ENCODE measurements at regions not wholly inside any gene's neighbourhood (a gene's known extent, or its start where the extent isn't known, plus 50 kb on each side); places are given as distances from the start of the nearest gene placed in this dataset.

DNA sequence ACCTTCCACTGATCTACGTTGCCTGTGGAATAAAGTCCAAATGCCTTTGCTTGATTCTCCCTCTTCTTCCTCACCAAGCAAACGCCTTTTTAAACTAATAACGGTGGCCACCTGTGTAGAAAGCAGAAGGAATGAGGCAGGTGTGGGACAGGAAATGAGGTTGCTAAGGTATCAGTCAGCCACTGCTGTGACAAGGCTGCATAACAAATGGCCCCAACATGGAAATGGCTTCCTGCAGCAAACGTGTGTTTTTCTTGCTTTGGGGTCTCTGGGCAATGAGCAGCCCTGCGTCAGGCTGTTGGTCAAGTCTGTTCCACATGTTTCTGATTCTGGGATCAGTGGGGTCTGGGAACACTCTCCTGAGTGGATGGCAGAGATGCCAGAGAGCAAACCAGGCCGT is 56.0 kb upstream of the EN2 start:
- TF ChIP-seq SIN3A (IDR thresholded peaks at IDR 0.05; ENCODE audit: borderline replicate concordance, insufficient read depth, low read length): no peak
- TF ChIP-seq TAF1 (IDR thresholded peaks at IDR 0.05; ENCODE audit: borderline replicate concordance, insufficient read depth, low read length): no peak
- TF ChIP-seq, protein P1, sequence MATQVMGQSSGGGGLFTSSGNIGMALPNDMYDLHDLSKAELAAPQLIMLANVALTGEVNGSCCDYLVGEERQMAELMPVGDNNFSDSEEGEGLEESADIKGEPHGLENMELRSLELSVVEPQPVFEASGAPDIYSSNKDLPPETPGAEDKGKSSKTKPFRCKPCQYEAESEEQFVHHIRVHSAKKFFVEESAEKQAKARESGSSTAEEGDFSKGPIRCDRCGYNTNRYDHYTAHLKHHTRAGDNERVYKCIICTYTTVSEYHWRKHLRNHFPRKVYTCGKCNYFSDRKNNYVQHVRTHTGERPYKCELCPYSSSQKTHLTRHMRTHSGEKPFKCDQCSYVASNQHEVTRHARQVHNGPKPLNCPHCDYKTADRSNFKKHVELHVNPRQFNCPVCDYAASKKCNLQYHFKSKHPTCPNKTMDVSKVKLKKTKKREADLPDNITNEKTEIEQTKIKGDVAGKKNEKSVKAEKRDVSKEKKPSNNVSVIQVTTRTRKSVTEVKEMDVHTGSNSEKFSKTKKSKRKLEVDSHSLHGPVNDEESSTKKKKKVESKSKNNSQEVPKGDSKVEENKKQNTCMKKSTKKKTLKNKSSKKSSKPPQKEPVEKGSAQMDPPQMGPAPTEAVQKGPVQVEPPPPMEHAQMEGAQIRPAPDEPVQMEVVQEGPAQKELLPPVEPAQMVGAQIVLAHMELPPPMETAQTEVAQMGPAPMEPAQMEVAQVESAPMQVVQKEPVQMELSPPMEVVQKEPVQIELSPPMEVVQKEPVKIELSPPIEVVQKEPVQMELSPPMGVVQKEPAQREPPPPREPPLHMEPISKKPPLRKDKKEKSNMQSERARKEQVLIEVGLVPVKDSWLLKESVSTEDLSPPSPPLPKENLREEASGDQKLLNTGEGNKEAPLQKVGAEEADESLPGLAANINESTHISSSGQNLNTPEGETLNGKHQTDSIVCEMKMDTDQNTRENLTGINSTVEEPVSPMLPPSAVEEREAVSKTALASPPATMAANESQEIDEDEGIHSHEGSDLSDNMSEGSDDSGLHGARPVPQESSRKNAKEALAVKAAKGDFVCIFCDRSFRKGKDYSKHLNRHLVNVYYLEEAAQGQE (IDR thresholded peaks at IDR 0.05; ENCODE audit: insufficient read depth in 1 of 2, low read depth in 2 of 2, low read length in 2 of 2): no peak
- TF ChIP-seq FOXP2 (optimal IDR thresholded peaks at IDR 0.05; ENCODE audit: borderline replicate concordance, extremely low read depth, extremely low read length, insufficient read depth): no peak

DNA sequence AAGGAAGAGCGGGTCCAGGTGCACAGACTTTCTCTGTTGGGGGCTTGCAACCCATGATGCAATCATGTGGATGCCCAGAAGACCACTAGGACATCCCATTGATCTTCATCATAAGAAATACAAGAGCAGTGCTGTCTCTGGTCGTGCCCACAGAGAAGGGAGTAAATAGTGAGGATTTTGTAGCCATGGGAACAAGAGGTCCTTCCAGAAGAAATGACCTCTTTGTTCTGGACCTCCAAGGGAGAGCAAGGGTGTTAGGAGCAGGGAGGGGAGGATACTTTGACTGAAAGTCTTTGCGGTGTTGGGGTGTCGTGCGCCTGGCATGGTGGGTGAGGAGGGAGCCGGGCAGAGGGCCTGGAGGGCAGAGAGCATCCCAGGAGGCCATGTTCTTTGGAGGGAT is 55.0 kb upstream of the EN2 start:
- TF ChIP-seq TAF1 (IDR thresholded peaks at IDR 0.05; ENCODE audit: borderline replicate concordance, insufficient read depth, low read length) (no peak), POLR2AphosphoS5 (IDR thresholded peaks at IDR 0.05; ENCODE audit: low read depth, low read length) (no peak), FOXP2 (optimal IDR thresholded peaks at IDR 0.05; ENCODE audit: borderline replicate concordance, extremely low read depth, extremely low read length, insufficient read depth) (no peak)

DNA sequence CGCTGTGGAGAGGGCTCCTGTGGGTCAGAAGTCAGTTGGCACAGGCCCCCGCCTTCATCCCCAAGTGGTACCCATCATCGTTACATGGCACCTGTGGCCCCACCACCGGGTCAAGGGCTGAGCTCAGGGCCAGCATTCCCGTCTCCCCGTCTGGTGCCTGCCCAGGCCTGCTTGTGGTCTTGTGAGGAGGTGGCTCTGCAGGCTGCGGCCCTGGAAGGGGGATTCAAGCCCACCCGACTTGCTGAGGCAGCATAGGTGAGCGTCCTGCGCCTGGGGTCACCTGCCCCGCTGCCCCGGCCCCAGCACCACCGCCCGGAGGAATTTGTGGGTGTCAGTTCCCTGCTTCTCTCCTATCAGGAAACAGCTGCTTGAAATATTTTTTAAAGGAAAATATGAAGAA is 53.0 kb upstream of the EN2 start:
- no peak for TF ChIP-seq POLR2AphosphoS5 (IDR thresholded peaks at IDR 0.05; ENCODE audit: low read depth, low read length)
- TF ChIP-seq FOXP2 (optimal IDR thresholded peaks at IDR 0.05; ENCODE audit: borderline replicate concordance, extremely low read depth, extremely low read length, insufficient read depth): no peak
- TF ChIP-seq SIN3A (IDR thresholded peaks at IDR 0.05; ENCODE audit: borderline replicate concordance, insufficient read depth, low read length): no peak
- TF ChIP-seq TAF1 (IDR thresholded peaks at IDR 0.05; ENCODE audit: borderline replicate concordance, insufficient read depth, low read length): no peak
- TF ChIP-seq, protein P1 (IDR thresholded peaks at IDR 0.05; ENCODE audit: insufficient read depth in 1 of 2, low read depth in 2 of 2, low read length in 2 of 2): no peak

DNA sequence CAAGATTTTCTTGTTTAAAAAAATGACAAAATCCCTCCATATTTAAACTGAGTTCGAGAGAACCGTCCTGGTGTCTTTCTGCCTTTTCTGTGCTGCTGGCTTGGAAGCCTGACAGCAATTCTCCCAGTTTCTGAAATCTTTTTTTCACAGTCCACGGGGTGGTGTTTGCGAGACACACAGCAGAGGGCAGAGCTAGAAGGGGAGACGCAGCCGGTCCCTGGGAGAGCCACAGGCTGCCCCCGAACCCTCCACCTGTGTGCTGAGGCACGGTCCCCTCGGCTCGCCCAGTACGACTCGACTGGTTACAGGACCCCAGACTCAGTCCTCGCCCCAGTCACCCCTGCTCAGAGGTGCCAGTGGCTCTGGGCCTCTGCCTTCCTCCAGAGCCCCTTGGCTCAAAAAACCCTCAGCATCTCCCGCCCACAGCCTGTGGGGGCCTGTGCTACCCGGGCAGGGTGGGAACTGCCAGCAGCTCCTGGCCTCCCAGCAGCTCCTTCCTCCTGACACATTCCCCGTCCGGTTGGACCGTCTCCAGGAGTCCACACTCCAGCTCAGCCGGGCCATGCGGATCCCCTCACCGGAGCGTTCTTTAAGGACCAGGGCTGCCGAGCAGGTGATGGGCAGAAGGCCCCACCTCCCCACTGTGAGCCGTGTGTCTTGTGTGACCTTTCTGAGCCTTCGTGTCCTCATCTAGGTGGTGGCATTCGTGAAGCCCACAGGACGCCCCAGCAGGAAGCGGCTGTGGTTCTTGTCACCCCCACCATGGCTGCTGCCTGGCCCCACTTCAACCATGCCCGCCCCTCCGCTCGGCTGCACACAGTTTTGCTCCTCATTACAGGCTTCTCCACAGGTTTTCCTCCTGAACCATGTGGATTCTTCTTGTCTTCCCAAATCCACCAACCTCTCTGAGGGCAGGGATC is 52.3 kb upstream of the EN2 start:
- TF ChIP-seq, protein P1 (IDR thresholded peaks at IDR 0.05; ENCODE audit: insufficient read depth in 1 of 2, low read depth in 2 of 2, low read length in 2 of 2): no peak
- no peak for TF ChIP-seq SIN3A (IDR thresholded peaks at IDR 0.05; ENCODE audit: borderline replicate concordance, insufficient read depth, low read length)
- no peak for TF ChIP-seq TAF1 (IDR thresholded peaks at IDR 0.05; ENCODE audit: borderline replicate concordance, insufficient read depth, low read length)
- TF ChIP-seq FOXP2 (optimal IDR thresholded peaks at IDR 0.05; ENCODE audit: borderline replicate concordance, extremely low read depth, extremely low read length, insufficient read depth): no peak
- TF ChIP-seq POLR2AphosphoS5 (IDR thresholded peaks at IDR 0.05; ENCODE audit: low read depth, low read length): no peak

DNA sequence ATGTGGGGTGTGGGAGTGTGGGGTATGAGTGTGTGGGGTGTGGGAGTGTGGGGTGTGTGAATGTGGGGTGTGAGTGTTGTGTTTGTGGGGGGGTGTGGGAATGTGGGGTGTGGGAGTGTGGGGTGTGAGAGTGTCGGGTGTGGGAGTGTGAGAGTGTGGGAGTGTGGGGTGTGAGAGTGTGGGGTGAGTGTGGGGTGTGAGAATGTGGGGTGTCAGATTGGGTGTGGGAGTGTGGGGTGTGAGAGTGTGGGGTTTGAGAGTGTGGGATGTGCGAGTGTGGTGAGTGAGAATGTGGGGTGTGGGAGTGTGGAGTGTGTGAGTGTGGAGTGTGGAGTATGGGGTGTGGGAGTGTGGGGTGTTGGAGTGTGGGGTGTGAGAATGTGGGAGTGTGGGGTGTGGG is 50.1 kb upstream of the EN2 start:
- TF ChIP-seq, protein P1 (IDR thresholded peaks at IDR 0.05; ENCODE audit: insufficient read depth in 1 of 2, low read depth in 2 of 2, low read length in 2 of 2): no peak
- TF ChIP-seq TAF1 (IDR thresholded peaks at IDR 0.05; ENCODE audit: borderline replicate concordance, insufficient read depth, low read length) (no peak), SIN3A (IDR thresholded peaks at IDR 0.05; ENCODE audit: borderline replicate concordance, insufficient read depth, low read length) (no peak), FOXP2 (optimal IDR thresholded peaks at IDR 0.05; ENCODE audit: borderline replicate concordance, extremely low read depth, extremely low read length, insufficient read depth) (no peak), POLR2AphosphoS5 (IDR thresholded peaks at IDR 0.05; ENCODE audit: low read depth, low read length) (no peak)
